DOHH2 (cell line): ENCODE measurements at regions not wholly inside any gene's neighbourhood (a gene's known extent, or its start where the extent isn't known, plus 50 kb on each side); places are given as distances from the start of the nearest gene placed in this dataset.

Experiments
- CTCF ChIP-seq: fragments of 200-600 bp; sonication (generic); IDR thresholded peaks from one replicate; pipeline ENCODE4 v1.5.1; 2014; ENCODE audit warnings: antibody characterized with exemption, mild to moderate bottlenecking, low read depth, low read length; ENCODE audit not compliant: poor library complexity, severe bottlenecking
- EZH2phosphoT487 ChIP-seq: fragments of 200-600 bp; sonication (generic); IDR thresholded peaks from 2 replicates; pipeline ENCODE4 v1.6.1; 2017; ENCODE audit warnings: borderline replicate concordance, mild to moderate bottlenecking, antibody characterized with exemption, low read length, moderate library complexity, mixed read lengths

GRCh38 chr9:14373706-14374105, 59.8 kb upstream of the NFIB start:
- TF ChIP-seq CTCF (no peak), EZH2phosphoT487 (no peak)
